Epithelial cell of esophagus (primary cell): ENCODE measurements at regions not wholly inside any gene's neighbourhood (a gene's known extent, or its start where the extent isn't known, plus 50 kb on each side); places are given as distances from the start of the nearest gene placed in this dataset.

Source experiments
- DNase-seq: peaks from one replicate; pipeline ENCODE4 v3.0.0; 2010; ENCODE audit warnings: low read depth
- H3K4me3 ChIP-seq: 2 replicates; pipeline ENCODE4 v1.5.1; 2011; ENCODE audit warnings: mild to moderate bottlenecking, low read length, control low read depth
- TF ChIP-seq, protein P1 (sequence below): IDR thresholded peaks from 2 replicates; pipeline ENCODE4 v1.5.1; 2011; ENCODE audit warnings: low read depth, mild to moderate bottlenecking, low read length, control low read depth, inconsistent platforms; ENCODE audit not compliant: insufficient read depth; ENCODE audit errors: missing control alignments

DNA sequence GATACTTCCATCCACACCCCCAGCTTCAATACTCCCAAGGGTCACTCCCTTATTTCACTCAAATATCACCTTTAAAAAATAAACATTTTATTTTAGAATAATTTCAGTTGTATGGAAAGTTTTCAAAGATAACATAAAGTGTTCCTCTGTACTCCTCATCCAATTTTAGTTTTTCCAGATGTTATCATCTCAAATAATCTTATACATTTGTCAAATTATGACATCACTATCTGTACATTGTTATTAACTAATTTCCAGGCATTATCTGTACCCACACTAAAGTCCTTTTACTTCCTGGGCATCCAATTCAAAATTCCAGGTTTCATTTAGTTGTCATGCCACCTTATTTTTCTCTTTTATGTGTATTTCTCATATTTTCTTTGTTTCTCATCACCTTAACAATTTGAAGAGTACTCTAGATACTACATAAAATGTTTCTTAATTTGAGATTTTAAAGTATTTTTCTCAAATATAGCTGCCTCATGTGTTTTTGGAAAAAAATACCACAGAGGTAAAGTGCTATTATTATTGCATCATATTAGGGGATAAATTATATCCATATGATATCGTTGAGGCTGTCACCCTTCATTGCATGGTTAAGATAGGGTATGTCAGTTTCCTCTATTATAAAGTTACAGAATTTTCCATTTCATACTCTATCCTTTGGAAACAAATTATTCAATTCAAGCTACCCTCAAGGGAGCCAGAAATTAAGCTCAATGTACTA is 571.0 kb downstream of the SLC6A15 start:
- no peak overlapping the region for H3K4me3 ChIP-seq
- TF ChIP-seq, protein P1, sequence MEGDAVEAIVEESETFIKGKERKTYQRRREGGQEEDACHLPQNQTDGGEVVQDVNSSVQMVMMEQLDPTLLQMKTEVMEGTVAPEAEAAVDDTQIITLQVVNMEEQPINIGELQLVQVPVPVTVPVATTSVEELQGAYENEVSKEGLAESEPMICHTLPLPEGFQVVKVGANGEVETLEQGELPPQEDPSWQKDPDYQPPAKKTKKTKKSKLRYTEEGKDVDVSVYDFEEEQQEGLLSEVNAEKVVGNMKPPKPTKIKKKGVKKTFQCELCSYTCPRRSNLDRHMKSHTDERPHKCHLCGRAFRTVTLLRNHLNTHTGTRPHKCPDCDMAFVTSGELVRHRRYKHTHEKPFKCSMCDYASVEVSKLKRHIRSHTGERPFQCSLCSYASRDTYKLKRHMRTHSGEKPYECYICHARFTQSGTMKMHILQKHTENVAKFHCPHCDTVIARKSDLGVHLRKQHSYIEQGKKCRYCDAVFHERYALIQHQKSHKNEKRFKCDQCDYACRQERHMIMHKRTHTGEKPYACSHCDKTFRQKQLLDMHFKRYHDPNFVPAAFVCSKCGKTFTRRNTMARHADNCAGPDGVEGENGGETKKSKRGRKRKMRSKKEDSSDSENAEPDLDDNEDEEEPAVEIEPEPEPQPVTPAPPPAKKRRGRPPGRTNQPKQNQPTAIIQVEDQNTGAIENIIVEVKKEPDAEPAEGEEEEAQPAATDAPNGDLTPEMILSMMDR = no peak
- DNase-seq = no peak

DNA sequence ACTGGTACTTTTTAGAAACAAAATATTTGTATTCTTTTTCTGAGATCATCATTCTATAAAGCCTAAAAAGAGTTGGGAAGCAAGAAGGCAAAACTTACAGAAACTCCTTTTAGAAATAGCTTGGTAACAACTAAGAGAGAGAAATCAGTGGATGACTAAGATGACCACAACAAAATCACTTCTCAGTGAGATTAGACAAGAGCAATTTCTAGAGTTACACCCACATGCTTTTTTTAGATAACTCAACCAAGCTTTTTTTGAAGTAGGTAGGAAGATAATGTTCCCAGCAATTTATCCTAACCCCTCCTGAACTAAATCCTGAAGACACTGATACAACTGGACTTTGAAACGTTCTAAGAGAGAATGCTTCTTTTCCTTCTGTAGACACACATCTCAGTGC is 576.4 kb downstream of the SLC6A15 start:
- TF ChIP-seq, protein P1 = no peak
- no peak overlapping the region for H3K4me3 ChIP-seq
- no peak for DNase-seq

- no peak overlapping the region for H3K4me3 ChIP-seq
- peak; percentile 6 for DNase-seq
- TF ChIP-seq, protein P1 = no peak
Observed at GRCh38 chr12:84329938-84330337, 582.7 kb downstream of the SLC6A15 start.

GRCh38 chr12:84315926-84316325 is 596.7 kb downstream of the SLC6A15 start:
- no peak for DNase-seq
- no peak overlapping the region for H3K4me3 ChIP-seq
- TF ChIP-seq, protein P1 = no peak

DNA sequence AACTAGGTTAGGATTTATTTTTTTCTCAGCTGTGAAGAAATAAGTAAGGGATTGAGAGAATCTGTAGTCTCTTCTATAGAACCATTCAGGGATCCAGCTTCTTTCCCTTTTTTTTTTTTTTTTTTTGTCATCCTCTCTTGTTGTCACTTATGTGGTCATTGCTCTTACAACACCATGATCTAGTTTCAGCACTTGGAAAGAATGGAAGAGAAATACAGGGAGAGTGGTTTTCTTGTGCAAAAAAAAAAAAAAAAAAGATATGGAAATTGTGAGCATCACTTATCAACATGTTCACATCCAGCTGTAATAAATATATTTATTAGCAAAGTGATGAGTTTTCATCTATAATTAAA is 599.3 kb downstream of the SLC6A15 start:
- no peak overlapping the region for H3K4me3 ChIP-seq
- DNase-seq = no peak
- TF ChIP-seq, protein P1 = no peak

DNA sequence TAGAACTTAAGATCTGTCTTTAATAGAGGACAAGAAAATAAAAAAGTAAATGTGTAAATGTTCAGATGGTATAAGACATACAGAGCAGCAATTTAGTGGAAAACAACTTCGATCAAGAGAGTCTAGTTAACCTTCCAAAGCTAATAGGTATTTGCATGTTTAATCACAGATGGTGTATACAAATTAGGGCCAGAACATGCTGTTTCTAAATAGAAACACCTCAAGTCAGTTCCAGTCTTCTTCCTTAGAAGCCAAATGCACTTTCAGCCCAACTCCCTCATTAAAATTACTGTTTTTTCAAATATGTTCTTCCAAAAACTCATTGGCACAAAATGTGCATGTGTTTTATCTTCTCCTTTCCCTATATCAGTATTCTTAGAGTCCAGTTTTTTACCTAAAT is 604.4 kb downstream of the SLC6A15 start:
- TF ChIP-seq, protein P1 = no peak

GRCh38 chr12:84305144-84305543 is 607.5 kb downstream of the SLC6A15 start:
- TF ChIP-seq, protein P1 = no peak
- H3K4me3 ChIP-seq = no peak overlapping the region
- no peak for DNase-seq

More for the DNA sequence above, 604.4 kb downstream of the SLC6A15 start:
- no peak overlapping the region for H3K4me3 ChIP-seq
- DNase-seq = no peak
